Activated CD4-positive, alpha-beta T cell treated with anti-CD3 and anti-CD28 coated beads, Interleukin-2, amount 10 ng/mL, durations not matched to agents 7 days and 5 days (primary cell): ENCODE measurements at regions not wholly inside any gene's neighbourhood (a gene's known extent, or its start where the extent isn't known, plus 50 kb on each side); places are given as distances from the start of the nearest gene placed in this dataset.

ENCODE experiments used
- CTCF ChIA-PET: fragments of 350-600 bp; sonication (Branson Sonifier 250); formaldehyde crosslinking; loops from one replicate; lab custom pipeline; 2021; ENCODE audit warnings: antibody characterized with exemption; lab: Charles Lee
- POLR2A ChIA-PET: fragments of 350-600 bp; sonication (Branson Sonifier 250); formaldehyde crosslinking; loops from one replicate; lab custom pipeline; 2021; ENCODE audit warnings: antibody characterized with exemption; lab: Charles Lee
- DNase-seq: peaks from one replicate; pipeline ENCODE4 v3.0.0-alpha.2; 2020
- H3K27ac Mint-ChIP-seq: one replicate; pipeline ENCODE4 v1.8.0; 2021; ENCODE audit warnings: mild to moderate bottlenecking, moderate library complexity, mixed read lengths
- H3K27me3 Mint-ChIP-seq: one replicate; pipeline ENCODE4 v1.8.0; 2021; ENCODE audit warnings: mixed read lengths
- H3K36me3 Mint-ChIP-seq: one replicate; pipeline ENCODE4 v1.8.0; 2021; ENCODE audit warnings: low read depth, mixed read lengths
- H3K4me1 Mint-ChIP-seq: one replicate; pipeline ENCODE4 v1.8.0; 2021; ENCODE audit warnings: mixed read lengths
- H3K4me3 Mint-ChIP-seq: one replicate; pipeline ENCODE4 v1.8.0; 2021; ENCODE audit warnings: mild to moderate bottlenecking, moderate library complexity, mixed read lengths
- H3K9me3 Mint-ChIP-seq: one replicate; pipeline ENCODE4 v1.8.0; 2021; ENCODE audit warnings: mixed read lengths

DNA sequence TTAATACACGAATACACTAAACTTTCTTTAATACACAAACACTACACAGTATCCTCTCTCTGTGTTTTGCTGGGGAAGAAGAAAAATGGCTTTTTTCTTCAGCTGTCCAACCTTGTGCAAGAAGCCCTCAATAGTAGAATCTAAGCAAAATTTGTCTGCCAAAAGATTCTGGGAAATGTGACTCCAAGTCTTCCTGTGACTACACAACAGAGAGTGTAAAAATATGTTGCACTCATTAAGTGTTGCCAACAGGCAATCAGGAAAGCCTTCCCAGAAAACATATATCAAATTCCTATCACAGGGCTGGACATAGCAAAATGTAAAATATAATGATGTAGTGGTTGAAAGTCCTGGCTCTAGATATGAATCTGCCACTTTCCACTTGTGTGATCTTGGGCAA lies 825.1 kb upstream of the ZWINT start:
- no peak overlapping the region for H3K27ac Mint-ChIP-seq
- H3K36me3 Mint-ChIP-seq: no peaks in the 10 kb centered on the region
- DNase-seq: no peak
- CTCF ChIA-PET: no interaction called here
- peaks cover 4% of the 10 kb centered on the region for H3K9me3 Mint-ChIP-seq
- POLR2A ChIA-PET: no interaction called here
- H3K4me1 Mint-ChIP-seq: no peaks in the 10 kb centered on the region
- no peaks in the 10 kb centered on the region for H3K27me3 Mint-ChIP-seq
- no peak overlapping the region for H3K4me3 Mint-ChIP-seq

DNA sequence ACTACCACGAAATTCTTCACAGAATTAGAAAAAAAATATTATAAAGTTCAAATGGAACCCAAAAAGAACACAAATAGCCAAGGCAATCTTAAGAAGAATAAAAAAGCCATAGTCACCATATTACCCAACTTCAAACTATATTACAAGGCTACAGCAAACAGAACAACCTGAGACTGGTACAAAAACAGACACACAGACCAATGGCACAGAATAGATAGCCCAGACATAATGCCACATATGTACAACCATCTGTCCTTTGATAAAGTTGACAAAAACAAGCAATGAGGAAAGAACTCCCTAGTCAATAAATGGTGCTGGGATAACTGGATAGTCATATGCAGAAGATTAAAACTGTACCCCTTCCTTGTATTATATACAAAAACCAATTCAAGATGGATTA lies 808.5 kb upstream of the ZWINT start:
- Mint-ChIP-seq H3K27me3 (no peaks in the 10 kb centered on the region), H3K4me1 (no peaks in the 10 kb centered on the region), H3K9me3 (peaks cover 5% of the 10 kb centered on the region), H3K36me3 (no peaks in the 10 kb centered on the region), H3K4me3 (no peak overlapping the region), H3K27ac (no peak overlapping the region)
- DNase-seq: no peak
- ChIA-PET CTCF (no interaction called here), POLR2A (interaction anchor here (0.7 kb wide), 1 partner anchor 98 kb away, joined by 3 read pairs; no protein-coding TSS in a partner anchor)

DNA sequence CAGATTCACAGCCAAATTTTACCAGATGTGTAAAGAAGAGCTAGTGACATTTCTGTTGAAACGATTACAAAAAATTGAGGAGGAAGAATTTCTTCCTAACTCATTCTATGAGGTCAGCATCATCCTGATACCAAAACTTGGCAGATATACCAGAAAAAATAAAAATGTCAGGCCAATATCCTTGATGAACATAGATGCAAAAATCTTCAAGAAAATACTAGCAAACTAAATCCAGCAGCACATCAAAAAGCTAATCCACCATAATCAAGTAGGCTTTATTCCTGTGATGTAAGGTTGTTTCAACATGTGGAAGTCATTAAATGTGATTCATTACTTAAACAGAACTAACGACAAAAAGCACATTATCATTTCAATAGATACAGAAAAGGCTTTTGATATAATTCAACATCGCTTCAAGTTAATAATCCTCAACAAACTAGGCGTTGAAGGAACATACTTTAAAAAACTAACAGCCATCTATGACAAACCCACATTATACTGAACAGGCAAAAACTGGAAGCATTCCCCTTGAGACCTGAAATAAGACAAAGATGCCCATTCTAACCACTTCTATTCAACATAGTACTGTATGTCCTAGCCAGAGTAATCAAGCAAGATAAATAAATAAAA lies 807.7 kb upstream of the ZWINT start:
- no peaks in the 10 kb centered on the region for H3K27me3 Mint-ChIP-seq
- no peaks in the 10 kb centered on the region for H3K4me1 Mint-ChIP-seq
- no peaks in the 10 kb centered on the region for H3K36me3 Mint-ChIP-seq
- H3K9me3 Mint-ChIP-seq: peaks cover 5% of the 10 kb centered on the region
- DNase-seq: no peak
- ChIA-PET CTCF (no interaction called here), POLR2A (no interaction called here)
- H3K4me3 Mint-ChIP-seq: no peak overlapping the region
- no peak overlapping the region for H3K27ac Mint-ChIP-seq

DNA sequence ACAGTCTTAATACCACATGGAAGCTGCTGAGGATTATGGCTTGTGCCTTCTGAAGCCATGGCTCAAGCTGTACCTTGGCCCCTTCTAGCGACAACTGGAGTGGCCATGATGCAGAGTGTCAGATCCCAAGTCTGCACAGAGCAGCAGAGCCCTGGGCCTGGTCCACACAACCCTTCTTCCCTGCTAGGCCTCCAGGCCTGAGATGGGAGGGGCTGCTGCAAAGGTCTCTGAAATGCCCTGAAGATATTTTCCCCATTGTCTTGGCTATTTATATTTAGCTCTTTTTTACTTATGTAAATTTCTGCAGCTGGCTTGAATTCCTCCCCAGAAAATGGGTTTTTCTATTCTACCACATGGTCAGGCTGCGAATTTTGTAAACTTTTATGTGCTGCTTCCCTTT lies 804.6 kb upstream of the ZWINT start:
- Mint-ChIP-seq H3K27me3 (no peaks in the 10 kb centered on the region), H3K27ac (no peak overlapping the region), H3K4me3 (no peak overlapping the region), H3K9me3 (peaks cover 5% of the 10 kb centered on the region), H3K36me3 (no peaks in the 10 kb centered on the region), H3K4me1 (no peaks in the 10 kb centered on the region)
- ChIA-PET CTCF (no interaction called here), POLR2A (no interaction called here)
- DNase-seq: no peak

DNA sequence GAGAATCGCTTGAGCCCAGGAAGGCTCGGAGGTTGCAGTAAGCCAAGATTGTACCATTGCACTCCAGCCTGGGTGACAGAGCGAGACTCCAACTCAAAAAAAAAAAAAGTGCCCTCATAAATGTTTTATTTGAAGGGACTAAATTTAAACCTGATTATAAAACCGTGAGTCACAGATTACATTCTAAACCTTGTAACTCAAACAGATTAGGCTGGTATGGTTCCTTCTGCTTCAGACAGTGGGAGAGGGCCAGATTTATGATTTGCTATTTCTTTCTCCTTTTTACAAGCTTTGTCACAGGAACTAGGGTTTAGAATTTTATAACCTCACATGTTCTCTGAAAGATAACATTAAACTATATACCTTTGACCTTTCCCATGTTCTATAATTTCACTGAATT lies 801.2 kb upstream of the ZWINT start:
- peaks cover 5% of the 10 kb centered on the region for H3K9me3 Mint-ChIP-seq
- no peak for DNase-seq
- H3K27ac Mint-ChIP-seq: no peak overlapping the region
- H3K36me3 Mint-ChIP-seq: no peaks in the 10 kb centered on the region
- no peak overlapping the region for H3K4me3 Mint-ChIP-seq
- ChIA-PET CTCF (no interaction called here), POLR2A (no interaction called here)
- H3K27me3 Mint-ChIP-seq: no peaks in the 10 kb centered on the region
- no peaks in the 10 kb centered on the region for H3K4me1 Mint-ChIP-seq

DNA sequence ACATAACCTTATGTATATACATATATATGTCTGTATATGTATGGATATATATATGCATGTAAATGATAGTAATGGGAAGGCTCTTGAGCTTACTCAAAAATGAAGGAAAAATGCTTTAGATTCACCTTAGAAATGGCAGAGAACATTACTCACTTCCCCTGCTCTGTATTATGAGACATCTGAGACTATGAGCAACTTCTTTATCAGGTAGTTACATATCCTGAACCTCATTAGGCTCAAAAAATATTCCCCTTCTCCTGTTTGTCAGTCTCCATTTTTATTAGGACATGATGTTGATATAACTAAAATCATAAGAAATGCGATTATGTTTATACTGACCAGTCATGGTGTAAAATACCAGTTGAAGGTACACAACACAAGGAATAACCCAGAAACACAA lies 800.1 kb upstream of the ZWINT start:
- DNase-seq: no peak
- no peak overlapping the region for H3K4me3 Mint-ChIP-seq
- no peaks in the 10 kb centered on the region for H3K27me3 Mint-ChIP-seq
- no peaks in the 10 kb centered on the region for H3K36me3 Mint-ChIP-seq
- POLR2A ChIA-PET: no interaction called here
- CTCF ChIA-PET: no interaction called here
- no peaks in the 10 kb centered on the region for H3K4me1 Mint-ChIP-seq
- peaks cover 2% of the 10 kb centered on the region for H3K9me3 Mint-ChIP-seq
- no peak overlapping the region for H3K27ac Mint-ChIP-seq

DNA sequence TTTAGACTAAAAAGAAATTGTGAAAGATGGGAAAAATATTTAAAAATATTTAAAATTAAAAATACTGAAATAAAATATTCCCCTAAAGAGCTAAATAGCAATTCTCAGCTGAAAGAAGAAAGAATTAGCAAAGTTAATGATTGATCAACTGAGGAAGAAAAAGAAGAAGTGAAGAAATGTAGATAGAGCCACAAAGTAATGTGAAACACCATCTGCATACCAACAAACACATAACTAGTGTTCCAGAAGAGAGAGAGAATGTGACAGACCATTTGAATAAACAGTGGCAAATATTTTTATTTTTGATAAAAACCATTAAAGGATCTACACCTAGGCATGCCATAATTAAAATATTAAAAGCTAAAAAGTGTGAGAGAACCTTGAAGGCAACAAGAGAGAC lies 784.5 kb upstream of the ZWINT start:
- H3K27ac Mint-ChIP-seq: no peak overlapping the region
- DNase-seq: no peak
- H3K36me3 Mint-ChIP-seq: no peaks in the 10 kb centered on the region
- ChIA-PET POLR2A (no interaction called here), CTCF (no interaction called here)
- no peaks in the 10 kb centered on the region for H3K27me3 Mint-ChIP-seq
- H3K9me3 Mint-ChIP-seq: peaks cover 3% of the 10 kb centered on the region
- no peak overlapping the region for H3K4me3 Mint-ChIP-seq
- no peaks in the 10 kb centered on the region for H3K4me1 Mint-ChIP-seq

DNA sequence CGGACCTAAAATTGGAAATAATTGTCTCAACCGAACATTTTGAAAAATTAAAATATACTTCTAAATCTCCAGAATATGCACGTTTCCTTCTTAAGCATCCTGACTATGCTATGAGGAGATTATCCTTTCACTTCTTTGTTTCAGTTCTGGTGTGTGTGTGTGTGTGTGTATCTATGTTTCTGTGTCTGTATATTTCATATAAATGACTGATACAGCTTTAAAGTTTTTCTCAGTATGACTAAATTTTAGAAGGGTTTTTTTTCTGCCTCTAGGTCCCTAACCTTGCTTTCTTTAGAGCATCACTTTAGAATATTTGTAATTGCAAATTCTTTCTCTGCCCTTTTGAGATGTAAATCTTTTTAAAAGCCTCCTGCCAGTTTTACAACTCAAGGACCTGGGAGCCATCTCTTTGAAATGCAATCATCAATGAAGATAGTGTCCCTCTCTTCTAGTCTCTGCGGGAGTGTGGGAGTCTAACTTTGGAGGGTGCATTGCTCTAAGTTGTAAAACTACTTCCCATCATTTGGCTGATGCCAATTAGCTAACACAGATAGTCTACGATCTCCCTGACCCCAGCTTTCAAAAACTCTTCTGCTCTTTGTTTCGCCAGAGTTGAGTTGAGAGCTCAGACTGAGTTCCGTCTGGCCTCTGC lies 782.0 kb upstream of the ZWINT start:
- Mint-ChIP-seq H3K9me3 (peaks cover 3% of the 10 kb centered on the region), H3K4me3 (no peak overlapping the region), H3K36me3 (no peaks in the 10 kb centered on the region), H3K27ac (no peak overlapping the region), H3K27me3 (no peaks in the 10 kb centered on the region), H3K4me1 (no peaks in the 10 kb centered on the region)
- ChIA-PET POLR2A (no interaction called here), CTCF (no interaction called here)
- DNase-seq: no peak

DNA sequence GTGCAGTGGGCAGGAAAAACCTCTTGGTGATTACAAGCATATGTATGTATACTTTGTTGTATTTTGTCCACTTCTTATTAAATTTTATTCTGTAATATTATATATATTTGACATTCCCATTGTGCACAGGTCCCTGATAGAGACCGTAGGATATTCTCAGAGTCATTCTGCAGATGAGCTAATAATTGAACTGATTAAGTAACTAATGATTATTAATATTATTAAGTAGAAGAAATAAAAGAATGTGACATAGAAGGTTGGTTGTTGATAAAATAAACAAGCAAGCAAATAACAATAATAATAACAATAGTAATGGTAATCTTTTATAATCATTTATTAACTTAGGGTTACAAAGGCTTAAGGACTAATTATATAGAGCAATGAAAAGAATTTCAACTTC lies 780.6 kb upstream of the ZWINT start:
- POLR2A ChIA-PET: no interaction called here
- CTCF ChIA-PET: no interaction called here
- no peak for DNase-seq
- Mint-ChIP-seq H3K4me1 (no peaks in the 10 kb centered on the region), H3K27ac (no peak overlapping the region), H3K36me3 (no peaks in the 10 kb centered on the region), H3K9me3 (peaks cover 5% of the 10 kb centered on the region), H3K27me3 (no peaks in the 10 kb centered on the region), H3K4me3 (no peak overlapping the region)

DNA sequence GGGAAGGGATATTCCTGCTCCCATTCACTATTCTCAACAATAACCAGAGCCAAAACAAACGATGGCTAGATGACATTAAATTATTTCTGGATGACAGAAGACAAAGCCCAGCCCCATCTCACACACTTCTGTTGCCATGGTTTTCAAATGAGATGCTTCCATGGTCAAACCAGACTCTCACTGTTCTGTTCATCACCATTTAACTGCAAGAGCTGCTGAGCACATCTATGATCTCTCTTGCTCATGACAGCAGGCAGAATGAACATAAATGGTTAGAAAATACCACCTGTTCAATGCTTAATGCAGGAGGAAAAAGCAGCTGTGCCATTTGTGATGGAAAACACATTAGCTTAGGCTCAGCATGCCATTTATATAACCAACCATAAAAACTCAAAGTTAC lies 758.6 kb upstream of the ZWINT start:
- Mint-ChIP-seq H3K4me3 (no peak overlapping the region), H3K27me3 (no peaks in the 10 kb centered on the region), H3K4me1 (no peaks in the 10 kb centered on the region), H3K27ac (no peak overlapping the region), H3K36me3 (no peaks in the 10 kb centered on the region), H3K9me3 (peaks cover 3% of the 10 kb centered on the region)
- ChIA-PET POLR2A (no interaction called here), CTCF (no interaction called here)
- DNase-seq: no peak

DNA sequence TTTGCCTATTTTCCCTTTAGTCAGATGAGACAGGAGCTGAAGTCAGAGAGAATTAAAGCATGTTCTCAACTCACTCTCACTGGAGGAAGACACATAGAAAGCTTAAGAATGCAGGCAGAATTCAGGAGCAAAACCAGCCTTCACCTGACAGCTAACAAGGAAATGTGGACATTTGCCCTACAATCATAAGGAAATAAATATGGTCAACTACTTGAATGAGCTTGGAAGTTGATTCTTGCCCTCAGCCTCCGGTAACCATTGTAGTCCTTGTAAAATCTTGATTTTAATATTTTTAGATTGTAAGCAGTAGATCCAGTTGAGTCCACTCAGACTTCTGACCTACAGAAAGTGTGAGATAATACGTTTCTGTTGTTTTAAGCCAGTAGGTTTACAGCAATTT lies 752.5 kb upstream of the ZWINT start:
- no peaks in the 10 kb centered on the region for H3K27me3 Mint-ChIP-seq
- H3K36me3 Mint-ChIP-seq: no peaks in the 10 kb centered on the region
- no peaks in the 10 kb centered on the region for H3K4me1 Mint-ChIP-seq
- H3K4me3 Mint-ChIP-seq: no peak overlapping the region
- no peak overlapping the region for H3K27ac Mint-ChIP-seq
- H3K9me3 Mint-ChIP-seq: no peaks in the 10 kb centered on the region
- CTCF ChIA-PET: no interaction called here
- POLR2A ChIA-PET: no interaction called here
- no peak for DNase-seq

DNA sequence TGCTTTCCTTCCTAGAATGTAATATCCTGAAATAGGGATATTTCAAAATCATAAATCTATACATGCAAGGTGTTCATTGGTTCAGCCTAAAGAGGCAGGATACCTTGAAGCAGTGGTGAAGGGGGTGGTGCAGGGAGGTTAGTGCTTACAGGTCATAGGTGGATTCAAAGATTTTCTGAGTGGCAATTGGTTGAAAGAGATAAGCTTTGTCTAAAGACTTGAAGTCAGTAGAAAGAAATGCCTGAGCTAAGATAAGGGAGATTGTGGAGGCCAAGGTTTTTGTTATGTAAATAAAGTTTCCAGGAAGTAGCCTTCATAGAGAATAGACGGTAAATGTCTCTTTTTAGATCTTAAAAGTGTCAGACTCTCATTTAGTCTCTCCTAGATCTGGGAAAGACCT lies 741.2 kb upstream of the ZWINT start:
- ChIA-PET CTCF (no interaction called here), POLR2A (no interaction called here)
- DNase-seq: no peak
- H3K4me1 Mint-ChIP-seq: no peaks in the 10 kb centered on the region
- H3K27ac Mint-ChIP-seq: no peak overlapping the region
- no peaks in the 10 kb centered on the region for H3K27me3 Mint-ChIP-seq
- H3K4me3 Mint-ChIP-seq: no peak overlapping the region
- no peaks in the 10 kb centered on the region for H3K9me3 Mint-ChIP-seq
- no peaks in the 10 kb centered on the region for H3K36me3 Mint-ChIP-seq

DNA sequence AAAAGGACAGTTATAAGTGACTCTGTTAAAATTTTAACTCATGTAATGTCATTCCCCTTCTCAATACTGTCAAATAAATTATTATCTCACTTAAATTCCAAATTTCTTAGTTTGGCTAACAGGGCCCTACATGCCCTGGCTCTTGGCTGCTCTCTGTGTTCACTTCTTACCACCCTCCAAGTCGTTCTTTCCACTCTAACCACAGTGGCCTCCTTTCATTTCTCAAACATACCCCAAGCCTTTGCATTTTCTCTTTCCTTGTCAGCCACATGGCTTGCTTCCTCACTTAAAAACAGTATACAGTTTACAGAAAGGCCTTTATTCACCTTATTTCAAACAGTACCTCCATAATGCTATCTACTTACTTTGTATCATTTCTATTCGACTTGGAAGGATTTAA lies 737.1 kb upstream of the ZWINT start:
- H3K4me1 Mint-ChIP-seq: no peaks in the 10 kb centered on the region
- H3K4me3 Mint-ChIP-seq: no peak overlapping the region
- H3K9me3 Mint-ChIP-seq: no peaks in the 10 kb centered on the region
- H3K27ac Mint-ChIP-seq: no peak overlapping the region
- CTCF ChIA-PET: no interaction called here
- DNase-seq: no peak
- H3K36me3 Mint-ChIP-seq: no peaks in the 10 kb centered on the region
- POLR2A ChIA-PET: no interaction called here
- no peaks in the 10 kb centered on the region for H3K27me3 Mint-ChIP-seq

DNA sequence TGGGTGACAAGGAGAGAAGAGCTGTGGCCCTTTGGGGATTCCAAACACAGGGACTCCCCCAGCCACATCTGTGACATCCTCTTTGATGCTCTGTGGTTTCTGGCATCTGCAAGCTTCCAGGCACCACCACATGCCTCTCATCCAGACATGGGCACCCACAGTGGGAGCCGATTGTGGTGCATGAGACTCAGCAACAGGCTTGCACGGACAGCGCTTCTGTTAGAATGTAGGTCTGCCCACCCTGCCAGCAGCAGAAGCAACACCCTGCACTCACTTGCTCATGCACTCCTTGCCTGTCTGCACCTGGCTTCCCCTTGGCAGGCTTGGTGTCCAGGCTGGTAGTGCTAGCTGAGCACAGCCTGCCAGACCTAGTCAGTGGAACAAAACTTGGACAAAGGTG lies 735.0 kb upstream of the ZWINT start:
- Mint-ChIP-seq H3K27me3 (no peaks in the 10 kb centered on the region), H3K4me3 (no peak overlapping the region), H3K9me3 (no peaks in the 10 kb centered on the region), H3K4me1 (no peaks in the 10 kb centered on the region), H3K36me3 (no peaks in the 10 kb centered on the region), H3K27ac (no peak overlapping the region)
- DNase-seq: no peak
- POLR2A ChIA-PET: no interaction called here
- CTCF ChIA-PET: no interaction called here
